ENCODE measurements at regions not wholly inside any gene's neighbourhood (a gene's known extent, or its start where the extent isn't known, plus 50 kb on each side); places are given as distances from the start of the nearest gene placed in this dataset.

- TF ChIP-seq, protein P1, sequence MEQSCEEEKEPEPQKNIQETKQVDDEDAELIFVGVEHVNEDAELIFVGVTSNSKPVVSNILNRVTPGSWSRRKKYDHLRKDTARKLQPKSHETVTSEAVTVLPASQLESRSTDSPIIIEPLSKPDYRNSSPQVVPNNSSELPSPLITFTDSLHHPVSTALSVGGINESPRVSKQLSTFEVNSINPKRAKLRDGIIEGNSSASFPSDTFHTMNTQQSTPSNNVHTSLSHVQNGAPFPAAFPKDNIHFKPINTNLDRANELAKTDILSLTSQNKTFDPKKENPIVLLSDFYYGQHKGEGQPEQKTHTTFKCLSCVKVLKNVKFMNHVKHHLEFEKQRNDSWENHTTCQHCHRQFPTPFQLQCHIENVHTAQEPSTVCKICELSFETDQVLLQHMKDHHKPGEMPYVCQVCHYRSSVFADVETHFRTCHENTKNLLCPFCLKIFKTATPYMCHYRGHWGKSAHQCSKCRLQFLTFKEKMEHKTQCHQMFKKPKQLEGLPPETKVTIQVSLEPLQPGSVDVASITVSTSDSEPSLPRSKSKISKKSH (CRISPR knock-in tag; IDR thresholded peaks at IDR 0.05; ENCODE audit: borderline replicate concordance) = no peak
- TF ChIP-seq KLF16 (CRISPR knock-in tag; IDR thresholded peaks at IDR 0.05) (no peak), CREB1 (IDR thresholded peaks at IDR 0.05) (no peak), CREB1 (CRISPR knock-in tag; IDR thresholded peaks at IDR 0.05) (no peak), NFE2 (CRISPR knock-in tag; IDR thresholded peaks at IDR 0.05) (no peak), FOXA3 (CRISPR knock-in tag; IDR thresholded peaks at IDR 0.05) (no peak), REL (CRISPR knock-in tag; conservative IDR thresholded peaks at IDR 0.05) (no peak), ZNF451 (CRISPR knock-in tag; IDR thresholded peaks at IDR 0.05) (no peak), ZNF850 (CRISPR knock-in tag; conservative IDR thresholded peaks at IDR 0.05) (no peak), HMGXB4 (CRISPR knock-in tag; IDR thresholded peaks at IDR 0.05; ENCODE audit: borderline replicate concordance in 1 of 2, low read depth in 1 of 2) (no peak), ZFP91 (CRISPR knock-in tag; IDR thresholded peaks at IDR 0.05; ENCODE audit: borderline replicate concordance) (no peak), KLF12 (CRISPR knock-in tag; IDR thresholded peaks at IDR 0.05; ENCODE audit: borderline replicate concordance) (no peak)
- no peaks in the 10 kb centered on the region for H3K27me3 ChIP-seq (ENCODE audit: control insufficient read depth in 1 of 2, insufficient read depth in 2 of 2, low read length in 2 of 2)
- H2AFZ ChIP-seq (ENCODE audit: low read length) = no peak overlapping the region
- H3K36me3 ChIP-seq (replicated peaks in 1 of 2; ENCODE audit: control insufficient read depth in 1 of 2, insufficient read depth in 2 of 2, low read length in 2 of 2) = no peaks in the 10 kb centered on the region
- BruUV-seq (replicated peaks) = no TSS peak
- no peaks in the 10 kb centered on the region for H3K79me2 ChIP-seq (ENCODE audit: insufficient read depth, low read length)
- no peak overlapping the region for H3K27ac ChIP-seq (ENCODE audit: extremely low read length, insufficient read depth, low read length)
- no peaks in the 10 kb centered on the region for H4K20me1 ChIP-seq (ENCODE audit: insufficient read depth, low read length)
- ChIA-PET CTCF (ENCODE audit: low intra/inter-chr PET ratio, low total read pairs) (no interaction called here), POLR2A (no interaction called here)
- DNase-seq (ENCODE audit: low spot score) (no peak), ATAC-seq (no peak), FAIRE-seq (no peak)
- in situ Hi-C loops (cut with HindIII; ENCODE audit: extremely low pct_ligation_motif_present, low pct_unique_long_range_greater_than_20kb) = no loop called here
- no peak overlapping the region for H3K4me3 ChIP-seq (replicated peaks in 1 of 3; ENCODE audit: insufficient read depth in 1 of 3, low read depth in 2 of 3, low read length in 3 of 3)
- WGBS (ENCODE audit: low lambda C conversion rate) = 2% methylated on average over 2 of the region's 2 CpGs
- no peak overlapping the region for H3K9ac ChIP-seq (ENCODE audit: insufficient read depth, low read depth, low read length)
- intact Hi-C loops (cut with micrococcal nuclease; ENCODE audit: unreplicated experiment) = no loop called here
- H3K9me3 ChIP-seq (ENCODE audit: low read length) = no peaks in the 10 kb centered on the region
- no peaks in the 10 kb centered on the region for H3K4me1 ChIP-seq (ENCODE audit: insufficient read depth, low read length)
- no peak overlapping the region for H3K4me2 ChIP-seq (ENCODE audit: low read depth, low read length)
Observed at GRCh38 chr11:104410336-104410735, 246.4 kb upstream of the PDGFD start.
